GM21619 (cell line): ENCODE measurements at regions not wholly inside any gene's neighbourhood (a gene's known extent, or its start where the extent isn't known, plus 50 kb on each side); places are given as distances from the start of the nearest gene placed in this dataset.

Experiments
- ATAC-seq: cut with Tn5 transposase; IDR thresholded peaks from one replicate; pipeline ENCODE4 v1.9.1; 2021; ENCODE audit not compliant: unreplicated experiment

- ATAC-seq, result no peak
Observed at GRCh38 chr4:31995943-31996901, 1276.1 kb downstream of the PCDH7 start.

DNA sequence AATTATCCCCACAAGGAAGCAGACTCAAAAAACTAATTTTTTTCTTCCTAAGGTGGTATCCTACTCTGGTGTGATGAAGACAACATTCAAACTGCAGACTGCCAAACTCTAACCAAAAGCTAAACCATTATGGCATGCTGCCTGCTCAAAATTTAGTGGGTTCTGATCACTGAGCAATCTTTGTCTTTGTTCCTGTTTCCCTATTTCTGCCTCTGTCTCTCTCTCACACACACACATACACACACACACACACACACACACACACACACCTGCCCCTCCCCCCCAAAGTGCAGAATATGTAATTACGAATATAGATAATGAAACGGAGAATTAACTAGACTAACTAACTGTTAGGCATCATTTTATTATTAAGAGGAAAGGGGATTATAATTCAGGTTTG lies 1278.6 kb downstream of the PCDH7 start:
- ATAC-seq, result no peak

- ATAC-seq, result no peak
Observed at GRCh38 chr4:31999848-32000247, 1279.7 kb downstream of the PCDH7 start.

- no peak for ATAC-seq
Observed at GRCh38 chr4:32000846-32001488, 1280.8 kb downstream of the PCDH7 start.

DNA sequence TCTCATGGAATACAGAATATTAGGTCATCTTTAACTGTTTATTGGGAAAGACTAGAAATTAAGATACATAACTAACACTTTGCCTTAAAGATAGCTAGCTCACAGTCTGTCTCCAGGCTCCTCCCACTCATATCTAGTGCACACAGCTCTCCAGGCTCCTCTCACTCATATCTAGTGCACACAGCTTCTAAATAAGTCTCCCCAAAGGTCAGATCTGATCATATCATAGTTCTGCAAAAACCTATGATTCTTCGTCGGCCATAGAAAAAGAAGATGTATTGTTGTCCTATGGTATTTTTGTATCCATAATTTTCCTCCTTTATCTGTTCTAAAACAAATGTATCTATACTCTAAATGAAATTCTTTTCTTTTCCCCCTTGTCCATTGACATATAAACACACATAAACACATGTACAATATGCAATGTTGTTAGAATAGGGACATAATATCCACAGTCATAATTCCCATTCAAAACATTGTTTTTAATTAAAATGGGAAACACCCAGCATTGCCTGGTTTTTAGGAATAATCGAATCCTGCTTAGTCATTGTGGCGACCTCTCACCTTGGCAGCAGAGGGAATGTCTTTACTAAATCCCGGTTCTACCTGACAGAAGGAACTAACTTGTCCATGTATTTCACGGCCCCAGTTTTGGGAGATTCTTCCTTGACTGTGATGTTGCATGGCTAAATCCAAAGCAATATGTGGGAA lies 1282.0 kb downstream of the PCDH7 start:
- ATAC-seq, result no peak

GRCh38 chr4:32003548-32003947 lies 1283.4 kb downstream of the PCDH7 start:
- no peak for ATAC-seq

DNA sequence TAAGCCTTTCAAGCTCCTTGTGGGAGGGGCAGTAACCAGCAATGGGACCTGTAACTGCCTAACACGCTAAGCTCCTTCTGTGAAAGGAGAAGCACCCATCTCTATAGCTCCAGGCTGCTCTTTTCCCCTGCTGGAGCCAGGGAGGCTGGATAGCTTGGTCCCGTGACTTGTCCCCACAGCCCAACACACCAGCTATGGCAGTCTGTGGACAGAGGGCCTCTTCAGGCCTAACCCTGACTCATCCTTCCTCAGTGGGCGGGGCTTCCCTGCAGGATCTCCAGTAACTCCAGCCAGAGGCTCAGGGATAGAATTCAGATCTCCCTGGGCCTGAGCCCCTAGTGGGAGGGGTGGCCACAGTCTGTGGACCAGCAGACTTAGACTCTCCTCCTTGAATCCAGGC lies 1290.1 kb downstream of the PCDH7 start:
- ATAC-seq, result no peak

GRCh38 chr4:32022071-32022470 lies 1301.9 kb downstream of the PCDH7 start:
- ATAC-seq, result no peak

DNA sequence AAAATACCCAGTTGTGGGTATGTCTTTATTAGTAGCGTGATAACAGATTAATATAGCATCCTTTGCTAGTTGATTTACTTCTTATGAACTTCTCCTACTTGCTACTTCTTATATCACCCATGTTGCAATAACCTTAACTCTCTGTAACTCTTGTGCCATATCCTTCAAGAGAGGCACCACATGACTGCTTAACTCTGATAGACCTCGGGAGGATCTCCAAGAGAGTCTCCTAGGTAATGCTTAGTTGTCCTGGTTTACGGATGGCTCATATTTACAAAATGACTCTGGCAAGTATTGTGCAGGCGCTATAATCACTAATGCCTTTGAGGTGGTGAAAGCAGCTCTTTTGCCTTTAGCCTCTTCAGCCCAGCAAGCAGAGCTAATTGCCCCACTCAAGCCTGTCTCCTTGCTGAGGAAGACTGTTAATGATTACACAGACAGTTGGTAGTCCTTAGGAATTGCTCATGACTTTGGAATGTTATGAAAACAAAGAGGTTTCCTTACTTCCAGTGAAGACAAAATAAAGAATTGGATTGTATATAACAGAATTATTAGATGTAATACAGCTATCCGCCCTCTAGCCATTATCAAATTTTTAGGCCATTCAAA lies 1305.8 kb downstream of the PCDH7 start:
- ATAC-seq, result no peak

DNA sequence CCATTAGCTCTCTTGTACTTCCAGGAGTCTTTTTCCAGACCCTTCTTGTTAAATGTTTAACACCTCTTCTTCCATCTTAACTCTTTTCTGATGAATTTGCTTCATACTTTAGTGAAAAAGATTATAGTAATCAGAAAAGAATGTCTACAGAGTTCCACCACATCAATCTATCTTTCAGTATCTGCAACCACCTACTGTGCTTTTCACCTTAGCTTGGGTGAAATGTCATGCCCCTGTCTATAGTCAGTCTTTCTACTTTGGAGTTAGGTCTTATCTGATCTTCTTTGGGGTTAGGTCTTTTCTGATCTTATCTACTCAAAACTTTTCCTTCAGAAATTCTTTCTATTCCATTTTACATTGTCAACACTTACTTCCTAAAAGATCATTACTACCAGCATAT lies 1310.2 kb downstream of the PCDH7 start:
- ATAC-seq, result no peak

DNA sequence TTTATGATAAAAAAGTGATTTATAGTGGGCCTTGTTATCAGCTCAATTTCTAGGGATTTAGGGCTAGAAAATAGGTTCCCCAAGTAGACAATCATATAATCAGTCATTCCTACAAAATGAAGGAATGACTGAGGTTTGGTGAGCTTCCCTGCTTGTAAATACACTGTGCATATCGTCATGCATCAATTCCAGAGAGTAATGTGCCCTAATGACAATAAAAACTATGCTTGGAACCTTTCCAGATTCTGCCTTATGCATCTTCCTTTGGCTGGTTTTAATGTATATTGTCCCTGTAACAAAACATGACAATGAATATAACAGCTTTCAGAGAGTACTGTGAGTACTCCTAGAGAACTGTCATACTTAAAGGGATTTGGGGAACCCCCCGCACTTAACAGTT lies 1310.9 kb downstream of the PCDH7 start:
- no peak for ATAC-seq

GRCh38 chr4:32032136-32032672 lies 1312.0 kb downstream of the PCDH7 start:
- no peak for ATAC-seq

DNA sequence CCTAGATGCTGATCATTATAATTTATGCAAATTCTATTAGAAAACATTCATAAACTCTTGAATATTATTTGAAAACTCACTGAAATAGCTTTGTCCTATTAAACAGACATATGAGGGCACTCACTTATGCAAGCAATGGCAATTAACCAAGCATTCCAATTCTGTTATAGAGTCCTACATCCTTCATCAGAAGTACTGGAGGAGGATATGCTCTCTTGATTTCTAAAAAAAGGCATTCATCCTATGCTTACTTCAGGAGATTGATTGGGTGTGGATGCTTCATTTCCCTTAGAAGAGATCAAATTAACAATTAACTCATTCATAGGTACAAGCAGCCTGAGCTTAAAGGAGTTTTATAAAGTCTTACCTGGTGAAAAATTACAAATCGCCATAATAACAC lies 1317.2 kb downstream of the PCDH7 start:
- no peak for ATAC-seq

GRCh38 chr4:32042486-32043247 lies 1322.5 kb downstream of the PCDH7 start:
- no peak for ATAC-seq

DNA sequence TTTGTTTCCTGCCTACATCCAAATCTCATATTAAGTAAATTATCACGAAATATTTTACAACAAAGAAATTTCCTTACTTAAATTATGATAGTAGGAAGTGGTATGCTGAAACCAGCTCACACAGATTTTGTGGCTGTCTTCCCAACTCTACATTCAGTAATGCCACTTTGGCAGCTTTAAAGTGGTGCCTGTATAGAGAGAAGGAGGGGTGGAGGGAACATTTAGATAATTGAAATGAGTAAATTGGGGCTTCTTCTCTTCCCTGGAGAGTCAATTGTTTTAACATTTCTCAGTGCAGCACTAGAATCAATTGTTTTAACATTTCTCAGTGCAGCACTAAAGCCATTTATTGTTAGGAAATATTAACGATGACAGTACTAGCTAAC lies 1323.1 kb downstream of the PCDH7 start:
- no peak for ATAC-seq

DNA sequence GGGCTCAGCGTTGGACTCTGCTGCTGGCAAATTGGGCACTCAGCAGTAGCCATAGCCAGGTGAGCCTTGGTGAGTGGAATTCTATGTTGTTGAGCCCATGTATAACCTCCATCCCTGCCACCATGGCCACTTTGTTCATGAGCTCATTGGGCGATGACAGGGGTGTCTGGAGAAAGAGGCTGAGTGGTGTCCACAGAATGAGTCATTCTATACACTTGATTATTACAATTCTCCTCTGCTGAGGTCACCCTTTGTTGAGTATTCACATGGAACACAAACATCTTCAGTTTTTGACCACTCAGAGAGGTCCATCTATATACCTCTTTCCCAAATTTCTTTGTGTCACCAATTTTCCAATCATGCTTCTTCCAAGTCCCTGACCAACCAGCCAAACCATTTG lies 1341.7 kb downstream of the PCDH7 start:
- ATAC-seq, result no peak

DNA sequence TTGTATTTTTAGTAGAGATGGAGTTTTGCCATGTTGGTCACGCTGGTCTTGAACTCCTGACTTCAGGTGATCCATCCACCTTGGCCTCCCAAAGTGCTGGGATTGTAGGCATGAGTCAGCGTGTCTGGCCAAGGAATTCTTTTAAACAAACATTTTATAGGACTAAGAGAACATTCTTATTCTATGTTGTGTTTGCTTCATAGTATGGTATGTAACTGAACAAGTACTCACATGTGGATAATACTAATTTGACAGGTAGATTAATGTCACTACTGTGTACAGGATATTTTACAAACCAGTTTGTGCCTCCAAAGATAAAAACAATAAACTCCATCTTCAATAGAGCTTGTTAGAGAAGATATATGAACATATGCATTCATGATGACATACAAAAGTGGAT lies 1353.4 kb downstream of the PCDH7 start:
- ATAC-seq, result no peak

DNA sequence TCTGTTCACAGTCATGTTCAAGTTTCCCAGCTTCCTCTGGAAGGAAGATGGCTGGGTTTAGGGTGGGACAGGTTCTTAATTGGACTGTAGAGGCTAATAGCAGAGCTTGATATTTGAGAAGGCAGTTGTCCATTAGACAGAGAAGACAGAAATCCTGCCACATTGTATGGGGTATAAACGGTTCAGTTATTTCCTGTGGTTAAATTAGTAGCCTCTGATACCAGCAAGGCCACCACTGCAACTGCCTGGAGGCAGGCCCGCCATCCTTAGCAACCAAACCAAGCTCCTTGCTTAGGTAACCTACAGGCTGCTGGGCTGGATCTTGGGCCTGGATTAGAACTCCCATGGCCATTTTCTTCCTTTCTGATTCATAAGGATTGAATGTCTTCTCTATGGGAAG lies 1367.0 kb downstream of the PCDH7 start:
- ATAC-seq, result no peak

- no peak for ATAC-seq
Observed at GRCh38 chr4:32094987-32095386, 1374.8 kb downstream of the PCDH7 start.

DNA sequence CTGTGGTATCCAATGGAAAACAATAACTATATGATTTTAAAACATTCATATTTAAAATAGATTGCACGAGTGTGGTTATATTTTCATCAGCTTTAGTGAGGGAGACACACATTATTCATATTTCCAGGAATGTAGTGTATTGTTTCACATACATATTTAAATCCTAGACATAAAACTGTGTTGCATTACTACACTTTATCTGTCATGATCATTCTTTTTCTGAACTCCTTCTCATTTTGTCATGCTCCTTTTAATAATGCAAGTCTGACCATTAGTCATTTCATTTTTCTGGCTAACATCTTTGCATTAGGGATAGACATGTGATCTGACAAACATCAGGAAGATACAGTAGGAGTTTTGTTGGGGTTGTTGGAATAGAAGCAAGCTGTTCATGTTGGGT lies 1382.7 kb downstream of the PCDH7 start:
- ATAC-seq, result no peak
